ENCODE measurements at regions not wholly inside any gene's neighbourhood (a gene's known extent, or its start where the extent isn't known, plus 50 kb on each side); places are given as distances from the start of the nearest gene placed in this dataset.

- Histone ChIP-seq H3K36me3 (replicated peaks) (no peaks in the 10 kb centered on the region), H3K27me3 (ENCODE audit: low read depth) (no peaks in the 10 kb centered on the region; the same call in 1 of the 2 replicates), H3K4me1 (no peaks in the 10 kb centered on the region), H3K9me3 (no peaks in the 10 kb centered on the region), H3K4me3 (no peak overlapping the region)
- no peak for DNase-seq (ENCODE audit: low spot score in 2 of 2)
- in situ Hi-C loops (cut with MboI; ENCODE audit: low sequenced_read_pairs) = no loop called here
Measured at GRCh38 chr4:186341655-186342054, 75.7 kb downstream of the F11 start.
